K562 (cell line): ENCODE measurements at regions not wholly inside any gene's neighbourhood (a gene's known extent, or its start where the extent isn't known, plus 50 kb on each side); places are given as distances from the start of the nearest gene placed in this dataset.

Source experiments
- GABPB1 ChIP-seq: sonication (generic); formaldehyde crosslinking; IDR thresholded peaks from 2 replicates; pipeline ENCODE4 v1.8.0; 2022; ENCODE audit warnings: mild to moderate bottlenecking, missing genetic modification reagents
- SMC3 ChIP-seq: conservative IDR thresholded peaks from 2 replicates; pipeline ENCODE4 v1.6.1; 2011; ENCODE audit warnings: low read depth, low read length, improper control_type of control experiment; ENCODE audit not compliant: insufficient read depth
- TF ChIP-seq, protein P1 (sequence below), 2 experiments: fragments of 450-650 bp; conservative IDR thresholded peaks; 2 replicates each; pipeline ENCODE4 v1.6.1; 2017; ENCODE audit warnings: mild to moderate bottlenecking in 2 of 2, moderate library complexity in 2 of 2

DNA sequence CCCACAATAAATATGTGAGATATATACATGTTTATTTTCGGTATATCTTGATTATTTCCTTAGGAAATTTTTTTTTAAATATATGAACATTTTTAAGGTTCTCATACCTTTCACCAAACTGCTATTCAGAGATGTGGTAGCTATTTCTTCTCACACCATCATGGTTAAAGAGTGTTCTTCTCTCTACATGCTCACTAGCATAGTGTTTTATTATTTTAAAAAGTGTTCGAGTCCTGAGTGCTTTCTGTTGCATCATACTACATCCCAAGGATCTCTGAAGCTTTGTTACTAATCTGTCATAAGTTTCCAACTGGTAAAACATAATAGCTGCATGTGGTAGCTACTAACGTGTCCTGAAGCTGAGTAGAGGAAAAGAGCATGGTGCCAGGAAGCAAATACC is 177.4 kb upstream of the GLRA1 start:
- TF ChIP-seq, protein P1, sequence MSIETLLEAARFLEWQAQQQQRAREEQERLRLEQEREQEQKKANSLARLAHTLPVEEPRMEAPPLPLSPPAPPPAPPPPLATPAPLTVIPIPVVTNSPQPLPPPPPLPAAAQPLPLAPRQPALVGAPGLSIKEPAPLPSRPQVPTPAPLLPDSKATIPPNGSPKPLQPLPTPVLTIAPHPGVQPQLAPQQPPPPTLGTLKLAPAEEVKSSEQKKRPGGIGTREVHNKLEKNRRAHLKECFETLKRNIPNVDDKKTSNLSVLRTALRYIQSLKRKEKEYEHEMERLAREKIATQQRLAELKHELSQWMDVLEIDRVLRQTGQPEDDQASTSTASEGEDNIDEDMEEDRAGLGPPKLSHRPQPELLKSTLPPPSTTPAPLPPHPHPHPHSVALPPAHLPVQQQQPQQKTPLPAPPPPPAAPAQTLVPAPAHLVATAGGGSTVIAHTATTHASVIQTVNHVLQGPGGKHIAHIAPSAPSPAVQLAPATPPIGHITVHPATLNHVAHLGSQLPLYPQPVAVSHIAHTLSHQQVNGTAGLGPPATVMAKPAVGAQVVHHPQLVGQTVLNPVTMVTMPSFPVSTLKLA (conservative IDR thresholded peaks at IDR 0.05), result no peak
- TF ChIP-seq SMC3 (no peak), GABPB1 (CRISPR knock-in tag) (no peak)
